H9 (cell line): ENCODE measurements at regions not wholly inside any gene's neighbourhood (a gene's known extent, or its start where the extent isn't known, plus 50 kb on each side); places are given as distances from the start of the nearest gene placed in this dataset.

Experiments used
- DNase-seq: peaks from one replicate; pipeline ENCODE4 v3.0.0-alpha.2; 2017
- H2AFZ ChIP-seq: one replicate; pipeline ENCODE4 v1.6.1; 2013; ENCODE audit warnings: mild to moderate bottlenecking, low read length, control low read depth, moderate library complexity
- H2AK5ac ChIP-seq: 2 replicates; pipeline ENCODE4 v1.6.1; 2013; ENCODE audit warnings: low read length, control low read depth, mixed read lengths; ENCODE audit not compliant: insufficient read length
- H2BK120ac ChIP-seq: one replicate; pipeline ENCODE4 v1.6.1; 2013; ENCODE audit warnings: low read depth, mild to moderate bottlenecking, low read length, control low read depth, inconsistent platforms; ENCODE audit not compliant: poor library complexity, severe bottlenecking
- H2BK12ac ChIP-seq: 2 replicates; pipeline ENCODE4 v1.6.1; 2013; ENCODE audit warnings: low read length, control low read depth, mixed read lengths, low read depth; ENCODE audit not compliant: insufficient read length
- H2BK15ac ChIP-seq: 2 replicates; pipeline ENCODE4 v1.6.1; 2013; ENCODE audit warnings: low read depth, low read length, control low read depth
- H2BK20ac ChIP-seq: one replicate; pipeline ENCODE4 v1.6.1; 2013; ENCODE audit warnings: low read depth, mild to moderate bottlenecking, low read length, control low read depth, inconsistent platforms; ENCODE audit not compliant: poor library complexity, severe bottlenecking
- H2BK5ac ChIP-seq: 2 replicates; pipeline ENCODE4 v1.6.1; 2013; ENCODE audit warnings: low read length, control low read depth, mixed read lengths; ENCODE audit not compliant: insufficient read length
- H3K14ac ChIP-seq: 2 replicates; pipeline ENCODE4 v1.6.1; 2013; ENCODE audit warnings: low read length, control low read depth; ENCODE audit not compliant: insufficient read depth
- H3K18ac ChIP-seq: 2 replicates; pipeline ENCODE4 v1.6.1; 2013; ENCODE audit warnings: low read depth, mild to moderate bottlenecking, mixed read lengths, low read length, control low read depth; ENCODE audit not compliant: insufficient read length
- H3K23ac ChIP-seq: 2 replicates; pipeline ENCODE4 v1.6.1; 2013; ENCODE audit warnings: low read length, control low read depth, mixed read lengths, low read depth; ENCODE audit not compliant: insufficient read length
- H3K23me2 ChIP-seq: 2 replicates; pipeline ENCODE4 v1.6.1; 2013; ENCODE audit warnings: low read depth, mild to moderate bottlenecking, mixed read lengths, low read length, control low read depth; ENCODE audit not compliant: insufficient read length, poor library complexity, severe bottlenecking
- H3K27ac ChIP-seq: 2 replicates; pipeline ENCODE4 v1.5.1; 2013; ENCODE audit warnings: low read length, control low read depth, mixed read lengths, low read depth; ENCODE audit not compliant: insufficient read length
- H3K27me3 ChIP-seq: 2 replicates; pipeline ENCODE4 v1.6.1; 2013; ENCODE audit warnings: low read length, control low read depth, inconsistent platforms; ENCODE audit not compliant: insufficient read depth
- H3K4ac ChIP-seq: 2 replicates; pipeline ENCODE4 v1.6.1; 2013; ENCODE audit warnings: low read depth, mild to moderate bottlenecking, control low read depth, inconsistent platforms, low read length, moderate library complexity
- H3K4me1 ChIP-seq: 2 replicates; pipeline ENCODE4 v1.6.1; 2013; ENCODE audit warnings: low read length, control low read depth, inconsistent platforms; ENCODE audit not compliant: insufficient read depth
- H3K4me2 ChIP-seq: 2 replicates; pipeline ENCODE4 v1.6.1; 2013; ENCODE audit warnings: low read length, control low read depth, mixed read lengths; ENCODE audit not compliant: insufficient read length, insufficient read depth
- H3K56ac ChIP-seq: 2 replicates; pipeline ENCODE4 v1.6.1; 2013; ENCODE audit warnings: low read depth, mild to moderate bottlenecking, mixed read lengths, low read length, control low read depth; ENCODE audit not compliant: insufficient read length
- H3K79me1 ChIP-seq: 2 replicates; pipeline ENCODE4 v1.6.1; 2013; ENCODE audit warnings: low read depth, mild to moderate bottlenecking, moderate library complexity, low read length, control low read depth, inconsistent platforms; ENCODE audit not compliant: insufficient read depth, poor library complexity, severe bottlenecking
- H3K79me2 ChIP-seq: 2 replicates; pipeline ENCODE4 v1.6.1; 2013; ENCODE audit warnings: low read length, control low read depth, inconsistent platforms; ENCODE audit not compliant: insufficient read depth
- H3K9ac ChIP-seq: 2 replicates; pipeline ENCODE4 v1.6.1; 2013; ENCODE audit warnings: low read length, control low read depth, mixed read lengths; ENCODE audit not compliant: insufficient read length; ENCODE audit errors: extremely low read depth
- H3K9me3 ChIP-seq: one replicate; pipeline ENCODE4 v1.6.1; 2013; ENCODE audit warnings: low read depth, low read length, inconsistent platforms; ENCODE audit not compliant: control insufficient read depth
- H3T11ph ChIP-seq: one replicate; pipeline ENCODE4 v1.6.1; 2013; ENCODE audit warnings: mild to moderate bottlenecking, low read length, control low read depth, inconsistent platforms
- H4K20me1 ChIP-seq: one replicate; pipeline ENCODE4 v1.6.1; 2013; ENCODE audit not compliant: control insufficient read depth, insufficient read length, insufficient read depth
- H4K5ac ChIP-seq: 2 replicates; pipeline ENCODE4 v1.6.1; 2013; ENCODE audit warnings: low read depth, mild to moderate bottlenecking, mixed read lengths, low read length, control low read depth; ENCODE audit not compliant: insufficient read length
- H4K8ac ChIP-seq: replicated peaks from 2 replicates; pipeline ENCODE4 v1.6.1; 2013; ENCODE audit warnings: low read length, control low read depth, mixed read lengths, low read depth; ENCODE audit not compliant: insufficient read length
- H4K91ac ChIP-seq: 2 replicates; pipeline ENCODE4 v1.6.1; 2013; ENCODE audit warnings: low read depth, mild to moderate bottlenecking, moderate library complexity, mixed read lengths, low read length, control low read depth; ENCODE audit not compliant: insufficient read length
- H3K27ac Mint-ChIP-seq, 3 experiments: 2 replicates in 2 of 3; 3 replicates in 1 of 3; pipeline ENCODE4 v1.8.0; 2020 to 2021; ENCODE audit warnings: mixed read lengths in 3 of 3, mild to moderate bottlenecking in 1 of 3, moderate library complexity in 1 of 3
- H3K27me3 Mint-ChIP-seq: 2 replicates; pipeline ENCODE4 v1.8.0; 2021; ENCODE audit warnings: low read depth, mild to moderate bottlenecking, moderate library complexity, mixed read lengths
- H3K36me3 Mint-ChIP-seq, 3 experiments: 2 replicates in 2 of 3; 3 replicates in 1 of 3; pipeline ENCODE4 v1.8.0; 2020 to 2021; ENCODE audit warnings: low read depth in 3 of 3, mixed read lengths in 3 of 3; ENCODE audit not compliant: insufficient read depth in 1 of 3
- H3K4me1 Mint-ChIP-seq, 2 experiments: 2 replicates each; pipeline ENCODE4 v1.8.0; 2020; ENCODE audit warnings: mixed read lengths in 2 of 2
- H3K4me3 Mint-ChIP-seq, 2 experiments: 2 replicates in 1 of 2; 3 replicates in 1 of 2; pipeline ENCODE4 v1.8.0; 2020 to 2021; ENCODE audit warnings: mild to moderate bottlenecking in 2 of 2, mixed read lengths in 2 of 2, moderate library complexity in 1 of 2
- H3K9me3 Mint-ChIP-seq, 2 experiments: 2 replicates in 1 of 2; 3 replicates in 1 of 2; pipeline ENCODE4 v1.8.0; 2020; ENCODE audit warnings: mild to moderate bottlenecking in 2 of 2, mixed read lengths in 2 of 2, moderate library complexity in 1 of 2
- WGBS: extraction: QIAGEN DNeasy Blood & Tissue Kit; methylation state at CpG from one replicate; pipeline ENCODE4 v1.1.7; 2013; ENCODE audit warnings: missing lambda C conversion rate, low lambda C conversion rate, mixed read lengths; ENCODE audit not compliant: insufficient read length; ENCODE audit errors: extremely low coverage; 5-methylcytosine and 5-hydroxymethylcytosine counted together
- TF ChIP-seq, protein P1 (sequence below): fragments of 200-600 bp; sonication (generic); conservative IDR thresholded peaks from 3 replicates; pipeline ENCODE4 v1.8.0; 2021; ENCODE audit warnings: antibody characterized with exemption, mild to moderate bottlenecking

DNA sequence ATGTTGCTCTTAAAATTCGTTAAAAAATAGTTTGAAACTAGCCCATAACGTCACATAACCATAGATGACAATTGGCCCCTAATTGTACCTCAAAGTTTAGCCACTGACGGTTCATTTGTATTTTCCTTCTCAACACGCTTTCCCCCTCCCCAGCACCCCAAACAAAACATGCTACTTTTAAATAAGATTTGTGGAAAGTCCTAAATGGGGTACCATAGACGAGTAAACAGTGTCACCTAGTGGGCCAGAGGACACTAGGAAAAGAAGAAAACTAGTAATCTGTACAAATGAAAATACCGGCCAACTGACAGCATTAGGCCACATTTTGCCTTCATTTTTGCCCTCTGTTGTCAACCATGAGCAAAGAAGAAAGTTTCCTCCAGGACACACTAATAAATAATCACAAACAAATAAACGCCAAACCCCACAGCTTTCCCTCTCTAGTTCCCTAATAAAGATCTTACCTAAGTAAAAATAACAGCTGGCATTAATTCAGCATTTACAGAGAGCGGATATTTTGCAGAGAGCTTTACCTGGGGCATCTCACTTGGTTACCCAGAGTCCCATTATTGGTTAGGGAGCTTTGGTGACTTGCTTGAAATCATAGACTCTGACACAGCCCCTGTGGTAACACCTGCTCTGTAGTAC, 175.1 kb upstream of the ATP11B start:
- no peak overlapping the region for H3K23ac ChIP-seq
- TF ChIP-seq, protein P1, sequence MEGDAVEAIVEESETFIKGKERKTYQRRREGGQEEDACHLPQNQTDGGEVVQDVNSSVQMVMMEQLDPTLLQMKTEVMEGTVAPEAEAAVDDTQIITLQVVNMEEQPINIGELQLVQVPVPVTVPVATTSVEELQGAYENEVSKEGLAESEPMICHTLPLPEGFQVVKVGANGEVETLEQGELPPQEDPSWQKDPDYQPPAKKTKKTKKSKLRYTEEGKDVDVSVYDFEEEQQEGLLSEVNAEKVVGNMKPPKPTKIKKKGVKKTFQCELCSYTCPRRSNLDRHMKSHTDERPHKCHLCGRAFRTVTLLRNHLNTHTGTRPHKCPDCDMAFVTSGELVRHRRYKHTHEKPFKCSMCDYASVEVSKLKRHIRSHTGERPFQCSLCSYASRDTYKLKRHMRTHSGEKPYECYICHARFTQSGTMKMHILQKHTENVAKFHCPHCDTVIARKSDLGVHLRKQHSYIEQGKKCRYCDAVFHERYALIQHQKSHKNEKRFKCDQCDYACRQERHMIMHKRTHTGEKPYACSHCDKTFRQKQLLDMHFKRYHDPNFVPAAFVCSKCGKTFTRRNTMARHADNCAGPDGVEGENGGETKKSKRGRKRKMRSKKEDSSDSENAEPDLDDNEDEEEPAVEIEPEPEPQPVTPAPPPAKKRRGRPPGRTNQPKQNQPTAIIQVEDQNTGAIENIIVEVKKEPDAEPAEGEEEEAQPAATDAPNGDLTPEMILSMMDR: peak; percentile 86
- H3K18ac ChIP-seq: no peak overlapping the region
- H3T11ph ChIP-seq: no peak overlapping the region
- H3K27me3 Mint-ChIP-seq: no peaks in the 10 kb centered on the region; the same call in 1 of the 2 replicates
- peaks cover 33 to 45% of the 10 kb centered on the region in 2 experiments for H3K4me1 Mint-ChIP-seq
- no peaks in the 10 kb centered on the region for H3K36me3 Mint-ChIP-seq
- no peak overlapping the region for H3K9ac ChIP-seq
- no peaks in the 10 kb centered on the region for H3K79me1 ChIP-seq
- H3K4me3 Mint-ChIP-seq: no peak overlapping the region
- H4K8ac ChIP-seq: no peak overlapping the region
- no peak overlapping the region for H3K56ac ChIP-seq
- H3K27ac Mint-ChIP-seq: no peak overlapping the region
- no peak overlapping the region for H2BK20ac ChIP-seq
- no peaks in the 10 kb centered on the region for H3K9me3 ChIP-seq
- H3K9me3 Mint-ChIP-seq: no peaks in the 10 kb centered on the region
- H2AK5ac ChIP-seq: no peak overlapping the region
- H3K79me2 ChIP-seq: no peaks in the 10 kb centered on the region
- no peak overlapping the region for H2BK120ac ChIP-seq
- no peak overlapping the region for H2AFZ ChIP-seq
- no peaks in the 10 kb centered on the region for H3K23me2 ChIP-seq
- no CpG with 5 or more reads among the region's 8 CpGs for WGBS
- no peak overlapping the region for H4K5ac ChIP-seq
- H2BK15ac ChIP-seq: no peak overlapping the region
- H3K4me2 ChIP-seq: no peak overlapping the region
- DNase-seq: no peak
- H3K27me3 ChIP-seq: no peaks in the 10 kb centered on the region
- no peak overlapping the region for H2BK12ac ChIP-seq
- H3K27ac ChIP-seq: no peak overlapping the region
- H4K20me1 ChIP-seq: no peaks in the 10 kb centered on the region
- no peak overlapping the region for H2BK5ac ChIP-seq
- no peak overlapping the region for H4K91ac ChIP-seq
- H3K14ac ChIP-seq: no peak overlapping the region
- H3K4me1 ChIP-seq: no peaks in the 10 kb centered on the region
- no peak overlapping the region for H3K4ac ChIP-seq
